Peyer's patch (tissue), 4 donors: ENCODE measurements at regions not wholly inside any gene's neighbourhood (a gene's known extent, or its start where the extent isn't known, plus 50 kb on each side); places are given as distances from the start of the nearest gene placed in this dataset.

Experiments
- DNase-seq, 3 donors: peaks; one replicate each; pipeline ENCODE4 v3.0.0-alpha.2; 2017 to 2019
- H3K27ac ChIP-seq, 4 donors: fragments of 200-600 bp; sonication (generic); one replicate each; pipeline ENCODE4 v1.5.1; 2016 to 2019
- H3K27me3 ChIP-seq, 2 donors: fragments of 200-600 bp; sonication (generic); one replicate each; pipeline ENCODE4 v1.5.1; 2019
- H3K36me3 ChIP-seq, 3 donors: fragments of 200-600 bp; sonication (generic); one replicate each; pipeline ENCODE4 v1.5.1; 2016 to 2019
- H3K4me1 ChIP-seq, 4 donors: fragments of 200-600 bp; sonication (generic); one replicate each; pipeline ENCODE4 v1.5.1; 2016 to 2019
- H3K4me3 ChIP-seq, 4 donors: fragments of 200-600 bp; sonication (generic); 1 replicate in 3 of 4; 2 replicates in 1 of 4; pipeline ENCODE4 v1.5.1; 2016 to 2019; ENCODE audit warnings: mild to moderate bottlenecking in 1 of 4
- H3K9me3 ChIP-seq, 4 donors: fragments of 200-600 bp; sonication (generic); one replicate each; pipeline ENCODE4 v1.5.1; 2016 to 2019; ENCODE audit warnings: mild to moderate bottlenecking in 1 of 4
- POLR2A ChIP-seq, 2 donors: fragments of 450-650 bp; IDR thresholded peaks; one replicate each; pipeline ENCODE4 v1.5.1; 2017; ENCODE audit warnings: antibody characterized with exemption in 2 of 2, mild to moderate bottlenecking in 2 of 2, moderate library complexity in 2 of 2
- TF ChIP-seq, protein P1 (sequence below), 6 experiments: fragments of 450-650 bp in 4 of 6; fragments of 200-600 bp in 2 of 6; sonication (generic) in 1 of 6; IDR thresholded peaks; one replicate each; pipeline ENCODE4 v1.5.1; 2017 to 2019; ENCODE audit warnings: antibody characterized with exemption in 6 of 6, mild to moderate bottlenecking in 3 of 6, moderate library complexity in 1 of 6

DNA sequence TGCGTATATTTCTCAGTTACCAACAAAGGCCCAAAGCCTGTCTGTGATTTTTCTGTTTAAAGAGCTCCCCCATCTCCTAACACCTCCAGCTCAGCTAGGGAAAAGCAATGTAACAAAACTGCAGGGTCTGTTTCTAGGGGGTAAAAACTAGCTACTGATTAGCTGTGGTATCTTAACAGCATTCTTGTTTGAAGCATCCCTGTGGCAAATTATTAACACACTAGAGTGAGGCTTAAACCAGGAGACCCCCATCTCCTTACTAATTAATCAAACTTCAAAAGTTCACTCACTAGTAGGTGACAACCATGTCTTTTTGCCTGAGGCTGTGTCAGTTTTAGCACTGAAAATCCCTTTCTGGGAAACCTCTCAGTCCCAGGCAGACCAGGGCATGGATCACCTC, 186.2 kb upstream of the PARD3B start:
- no peaks in the 10 kb centered on the region for H3K9me3 ChIP-seq
- H3K36me3 ChIP-seq: no peaks in the 10 kb centered on the region
- H3K27me3 ChIP-seq: no peaks in the 10 kb centered on the region
- no peak overlapping the region for H3K4me3 ChIP-seq
- no peak for TF ChIP-seq POLR2A (IDR thresholded peaks at IDR 0.05)
- TF ChIP-seq, protein P1, sequence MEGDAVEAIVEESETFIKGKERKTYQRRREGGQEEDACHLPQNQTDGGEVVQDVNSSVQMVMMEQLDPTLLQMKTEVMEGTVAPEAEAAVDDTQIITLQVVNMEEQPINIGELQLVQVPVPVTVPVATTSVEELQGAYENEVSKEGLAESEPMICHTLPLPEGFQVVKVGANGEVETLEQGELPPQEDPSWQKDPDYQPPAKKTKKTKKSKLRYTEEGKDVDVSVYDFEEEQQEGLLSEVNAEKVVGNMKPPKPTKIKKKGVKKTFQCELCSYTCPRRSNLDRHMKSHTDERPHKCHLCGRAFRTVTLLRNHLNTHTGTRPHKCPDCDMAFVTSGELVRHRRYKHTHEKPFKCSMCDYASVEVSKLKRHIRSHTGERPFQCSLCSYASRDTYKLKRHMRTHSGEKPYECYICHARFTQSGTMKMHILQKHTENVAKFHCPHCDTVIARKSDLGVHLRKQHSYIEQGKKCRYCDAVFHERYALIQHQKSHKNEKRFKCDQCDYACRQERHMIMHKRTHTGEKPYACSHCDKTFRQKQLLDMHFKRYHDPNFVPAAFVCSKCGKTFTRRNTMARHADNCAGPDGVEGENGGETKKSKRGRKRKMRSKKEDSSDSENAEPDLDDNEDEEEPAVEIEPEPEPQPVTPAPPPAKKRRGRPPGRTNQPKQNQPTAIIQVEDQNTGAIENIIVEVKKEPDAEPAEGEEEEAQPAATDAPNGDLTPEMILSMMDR (IDR thresholded peaks at IDR 0.05): no peak
- no peak overlapping the region for H3K27ac ChIP-seq
- no peak for DNase-seq
- H3K4me1 ChIP-seq: no peaks in the 10 kb centered on the region

DNA sequence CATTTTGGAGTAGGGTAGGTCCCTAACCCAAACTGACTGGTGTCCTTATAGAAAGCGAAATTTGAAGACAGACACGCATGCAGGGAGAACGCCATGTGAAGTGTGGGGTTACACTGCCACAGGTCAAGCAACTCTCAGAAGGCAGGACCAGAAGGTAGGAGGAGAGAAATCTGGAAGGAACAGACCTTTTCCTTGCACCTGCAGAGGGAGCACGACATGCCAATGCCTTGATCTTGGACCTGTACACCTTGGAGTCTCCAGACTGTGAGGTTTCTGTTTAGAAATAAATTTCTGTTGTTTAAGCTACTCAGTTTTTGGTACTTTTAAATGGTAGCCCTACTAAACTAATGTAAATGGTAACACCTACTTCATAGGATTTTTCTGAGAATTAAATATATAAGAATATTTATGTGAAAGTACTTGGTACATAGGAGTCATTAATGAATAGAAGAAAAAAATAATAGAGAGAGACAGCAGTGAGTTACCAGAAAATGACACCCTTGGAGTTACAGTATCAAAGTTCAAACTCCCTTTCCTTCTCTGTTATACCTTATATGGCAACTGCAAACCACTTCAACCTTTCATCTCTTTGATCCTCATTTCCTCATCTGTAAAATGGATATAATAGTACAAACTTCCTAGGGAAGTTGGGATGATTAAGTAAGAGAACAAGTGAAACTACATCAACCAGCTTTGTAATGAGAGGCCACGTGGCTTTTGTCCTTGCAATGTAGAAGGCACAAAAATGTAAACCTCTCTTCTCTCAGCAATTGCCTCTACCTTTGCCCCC, 184.9 kb upstream of the PARD3B start:
- no peaks in the 10 kb centered on the region for H3K27me3 ChIP-seq
- TF ChIP-seq, protein P1 (IDR thresholded peaks at IDR 0.05): peak in 2 of 6 experiments; percentile 4 to 20
- no peak for TF ChIP-seq POLR2A (IDR thresholded peaks at IDR 0.05)
- DNase-seq: no peak

DNA sequence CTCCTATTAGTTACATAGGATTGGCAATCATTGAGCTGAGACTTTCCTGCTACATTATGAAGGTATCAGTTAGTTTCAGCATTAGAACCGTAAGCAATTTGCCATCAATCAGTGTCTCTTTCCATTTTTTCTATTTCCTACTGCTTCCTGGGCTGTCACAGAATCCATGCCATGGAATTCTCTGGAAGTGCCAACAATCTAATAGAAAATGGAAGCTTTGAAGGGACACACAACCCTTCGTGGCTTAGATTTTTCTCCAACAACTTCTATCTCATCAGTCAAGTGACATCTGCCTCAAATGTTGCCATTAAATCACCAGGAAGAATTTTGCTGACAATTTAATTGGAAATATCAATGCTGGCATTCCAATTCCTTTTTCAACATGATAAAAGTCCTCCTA, 183.5 kb upstream of the PARD3B start:
- Histone ChIP-seq H3K4me1 (no peaks in the 10 kb centered on the region), H3K4me3 (no peak overlapping the region), H3K9me3 (no peaks in the 10 kb centered on the region), H3K27ac (no peak overlapping the region), H3K27me3 (no peaks in the 10 kb centered on the region), H3K36me3 (no peaks in the 10 kb centered on the region)
- DNase-seq: no peak
- no peak for TF ChIP-seq POLR2A (IDR thresholded peaks at IDR 0.05)
- TF ChIP-seq, protein P1 (IDR thresholded peaks at IDR 0.05): no peak

More for the DNA sequence above, 184.9 kb upstream of the PARD3B start:
- H3K27ac ChIP-seq: no peak overlapping the region
- no peak overlapping the region for H3K4me3 ChIP-seq
- no peaks in the 10 kb centered on the region for H3K9me3 ChIP-seq
- no peaks in the 10 kb centered on the region for H3K4me1 ChIP-seq
- no peaks in the 10 kb centered on the region for H3K36me3 ChIP-seq

DNA sequence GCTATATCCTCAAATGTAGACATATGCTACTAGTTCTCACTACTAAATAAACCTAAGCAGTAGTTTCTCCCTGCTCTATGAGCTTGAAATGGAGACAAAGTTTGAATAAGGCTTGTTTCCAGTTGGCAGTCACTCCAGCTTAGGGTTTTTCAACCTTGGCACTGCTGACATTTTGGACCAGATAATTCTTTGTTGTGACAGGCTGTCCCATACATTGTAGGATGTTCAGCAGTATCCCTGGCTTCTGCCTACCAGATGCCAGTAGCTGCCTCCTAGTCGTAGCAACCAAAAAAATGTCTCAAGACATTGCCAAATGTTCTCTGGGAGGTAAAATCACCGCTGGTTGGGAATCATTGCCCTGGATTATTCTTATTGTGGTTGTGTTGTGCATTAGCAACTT, 182.7 kb upstream of the PARD3B start:
- Histone ChIP-seq H3K9me3 (no peaks in the 10 kb centered on the region), H3K4me1 (no peaks in the 10 kb centered on the region), H3K27me3 (no peaks in the 10 kb centered on the region), H3K27ac (no peak overlapping the region), H3K4me3 (no peak overlapping the region), H3K36me3 (no peaks in the 10 kb centered on the region)
- no peak for DNase-seq
- no peak for TF ChIP-seq POLR2A (IDR thresholded peaks at IDR 0.05)
- TF ChIP-seq, protein P1 (IDR thresholded peaks at IDR 0.05): no peak

DNA sequence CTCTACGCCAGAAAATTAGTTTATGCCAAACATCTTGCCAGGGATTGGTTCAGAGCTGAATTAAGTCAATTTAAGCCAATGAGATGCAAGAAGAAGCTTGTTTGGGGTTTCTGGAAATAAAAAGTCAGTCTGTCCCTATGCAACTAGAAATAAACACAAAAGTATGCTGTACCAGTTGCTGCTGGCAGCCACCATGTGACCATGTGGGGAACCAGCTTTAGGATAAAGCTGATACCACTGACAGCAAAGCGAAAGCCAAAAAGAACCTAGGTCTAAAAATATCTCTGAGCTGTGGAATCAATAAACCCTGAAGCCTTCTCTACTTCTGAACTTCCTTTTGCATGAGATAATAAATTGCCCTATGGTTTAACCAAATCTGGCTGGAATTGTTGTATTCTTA, 181.8 kb upstream of the PARD3B start:
- Histone ChIP-seq H3K4me1 (no peaks in the 10 kb centered on the region), H3K27ac (no peak overlapping the region), H3K27me3 (no peaks in the 10 kb centered on the region), H3K9me3 (no peaks in the 10 kb centered on the region), H3K4me3 (no peak overlapping the region), H3K36me3 (no peaks in the 10 kb centered on the region)
- TF ChIP-seq, protein P1 (IDR thresholded peaks at IDR 0.05): no peak
- TF ChIP-seq POLR2A (IDR thresholded peaks at IDR 0.05): no peak
- no peak for DNase-seq
